Activated naive CD4-positive, alpha-beta T cell treated with anti-CD3 and anti-CD28 coated beads, Interleukin-2, amount 50 U/mL, for 16 hours (primary cell): ENCODE measurements at regions not wholly inside any gene's neighbourhood (a gene's known extent, or its start where the extent isn't known, plus 50 kb on each side); places are given as distances from the start of the nearest gene placed in this dataset.
"Not testable (repeated sequence)": the region's sequence is repeated elsewhere in the genome, so short reads cannot be mapped to it uniquely, and the experiment has no call there.

Source experiments
- DNase-seq: peaks from one replicate; pipeline ENCODE4 v3.0.0-alpha.2; 2020

- DNase-seq, result no peak
Measured at GRCh38 chr2:57185568-57185967, 861.0 kb upstream of the VRK2 start.

GRCh38 chr2:57190007-57190406 lies 856.6 kb upstream of the VRK2 start:
- DNase-seq, result no peak

DNA sequence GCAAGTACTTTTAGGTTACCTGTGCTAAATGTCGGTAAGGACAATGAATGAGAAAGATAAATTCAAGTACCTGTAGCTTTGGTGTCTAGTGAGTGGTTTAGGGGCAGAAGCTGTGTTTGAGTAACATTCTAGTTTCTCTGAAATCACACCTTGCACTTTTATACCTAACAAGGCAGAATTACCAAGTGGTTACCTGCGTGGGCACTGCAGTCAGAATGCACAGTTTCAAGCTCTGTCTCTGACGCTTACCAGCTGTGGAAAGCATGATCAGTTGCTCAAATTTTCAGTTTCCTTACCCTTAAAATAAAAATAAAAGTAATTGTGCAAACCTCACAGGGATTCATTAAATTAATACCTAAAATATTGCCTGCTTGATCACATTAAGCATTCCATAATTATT lies 846.9 kb upstream of the VRK2 start:
- DNase-seq, result no peak

GRCh38 chr2:57204364-57204763 lies 842.2 kb upstream of the VRK2 start:
- no peak for DNase-seq

DNA sequence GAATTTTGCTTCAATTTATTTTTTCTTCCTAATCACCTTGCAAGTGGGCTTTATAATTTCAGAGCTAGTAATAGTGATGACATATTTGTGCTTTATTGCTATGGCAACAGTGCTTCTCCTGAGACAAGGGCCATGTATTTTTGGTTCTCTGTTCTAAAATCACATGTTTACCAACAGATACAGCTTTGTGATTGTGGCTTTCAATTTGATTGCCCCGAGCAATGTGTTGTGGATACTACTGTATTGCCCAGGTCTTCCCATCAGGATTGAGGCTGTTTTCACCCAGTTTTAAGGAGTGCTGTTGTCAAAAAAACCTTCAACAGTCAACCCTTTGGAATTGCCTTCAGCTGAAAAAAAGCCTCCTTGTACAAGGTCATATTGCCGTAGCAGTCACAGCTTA lies 841.4 kb upstream of the VRK2 start:
- no peak for DNase-seq

DNA sequence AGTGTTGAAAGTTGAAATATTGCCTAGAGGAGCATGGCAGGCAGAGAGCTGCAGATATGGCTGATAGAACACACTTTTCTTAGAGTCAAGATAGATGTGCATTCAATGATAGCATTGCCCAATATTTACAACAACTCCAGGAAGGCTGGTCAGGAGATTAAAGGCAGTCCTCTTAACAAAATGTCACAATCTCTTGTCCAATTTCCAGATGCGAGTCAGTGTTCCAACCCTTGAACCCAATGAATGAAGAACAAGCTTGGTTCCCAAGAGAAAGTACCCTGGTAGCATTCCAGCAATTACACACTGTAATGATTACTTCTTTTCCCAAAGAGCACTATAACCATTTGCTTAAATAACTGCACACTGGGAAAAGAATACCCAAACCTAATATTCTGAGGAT lies 839.4 kb upstream of the VRK2 start:
- no peak for DNase-seq

DNA sequence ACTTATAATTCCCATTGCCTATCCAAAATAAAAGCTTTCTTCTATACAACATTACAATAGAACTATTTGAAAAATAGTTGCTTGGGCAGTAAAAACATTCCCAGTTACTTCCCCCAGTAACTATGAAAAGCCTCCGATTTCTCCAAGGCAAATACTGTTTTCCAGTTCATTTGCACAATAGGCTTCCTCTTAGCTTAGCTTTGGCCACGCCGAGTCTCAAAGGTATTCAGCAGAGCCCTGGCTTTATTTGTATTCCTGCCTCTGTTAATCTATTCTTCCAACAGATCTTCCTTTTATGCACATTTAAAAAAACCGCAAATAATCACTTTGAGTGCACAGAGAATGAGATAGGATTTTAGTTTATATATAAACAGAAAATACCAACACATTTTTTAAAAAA lies 836.8 kb upstream of the VRK2 start:
- DNase-seq, result no peak

GRCh38 chr2:57210855-57211254 lies 835.8 kb upstream of the VRK2 start:
- no peak for DNase-seq

GRCh38 chr2:57217013-57217412 lies 829.6 kb upstream of the VRK2 start:
- DNase-seq, result no peak

DNA sequence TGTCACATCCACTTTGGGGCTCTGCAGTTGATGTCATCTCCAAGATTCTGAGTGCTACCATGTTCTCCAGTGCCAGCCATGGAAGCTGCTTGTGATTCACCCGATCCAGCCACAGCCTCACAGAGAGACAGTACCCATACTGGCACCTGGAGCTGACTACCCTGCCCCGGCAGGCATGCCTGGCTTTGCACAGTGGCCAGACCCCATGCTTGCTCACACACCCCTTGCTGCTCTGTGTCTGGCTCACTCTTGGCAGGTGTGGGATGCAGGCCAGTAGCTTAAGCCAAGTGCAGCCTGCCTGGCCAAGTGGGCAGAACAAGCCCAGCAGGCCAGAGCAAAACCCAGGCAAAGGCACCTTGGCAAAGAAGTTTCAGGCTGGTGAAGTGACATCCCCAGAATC lies 828.4 kb upstream of the VRK2 start:
- DNase-seq, result no peak

DNA sequence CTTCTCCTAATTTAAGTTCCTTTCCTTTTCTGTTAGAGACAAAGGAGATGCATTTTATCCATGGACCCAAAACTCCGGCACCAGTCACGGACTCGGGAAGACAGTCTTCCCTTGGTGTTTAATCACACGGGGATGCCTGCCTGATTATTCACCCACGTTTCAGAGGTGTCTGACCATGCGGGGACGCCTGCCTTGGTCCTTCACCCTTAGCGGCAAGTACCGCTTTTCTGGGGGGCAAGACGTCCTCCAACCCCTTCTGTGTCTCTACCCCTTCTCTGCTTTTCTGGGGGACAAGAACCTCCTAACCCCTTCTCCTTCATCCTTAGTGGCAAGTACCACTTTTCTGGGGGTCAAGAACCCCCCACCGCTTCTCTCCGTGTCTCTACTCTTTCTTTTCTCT lies 816.9 kb upstream of the VRK2 start:
- DNase-seq, result not testable (repeated sequence)

DNA sequence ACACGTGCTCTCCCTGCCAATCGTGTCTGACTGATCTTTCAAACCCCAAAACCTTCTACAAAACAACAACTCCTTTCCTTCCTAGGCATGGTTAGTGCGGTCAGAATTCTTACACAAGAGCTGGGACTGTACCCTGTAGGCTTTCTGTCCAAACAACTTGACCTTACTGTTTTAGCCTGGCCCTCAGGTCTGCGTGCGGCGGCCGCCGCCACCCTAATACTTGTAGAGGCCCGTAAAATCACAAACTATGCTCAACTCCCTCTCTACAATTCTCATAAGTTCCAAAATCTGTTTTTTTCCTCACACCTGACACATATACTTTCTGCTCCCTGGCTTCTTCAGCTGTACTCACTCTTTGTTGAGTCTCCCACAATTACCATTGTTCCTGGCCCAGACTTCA lies 814.3 kb upstream of the VRK2 start:
- DNase-seq, result not testable (repeated sequence)

- not testable (repeated sequence) for DNase-seq
Measured at GRCh38 chr2:57251495-57251894, 795.1 kb upstream of the VRK2 start.

DNA sequence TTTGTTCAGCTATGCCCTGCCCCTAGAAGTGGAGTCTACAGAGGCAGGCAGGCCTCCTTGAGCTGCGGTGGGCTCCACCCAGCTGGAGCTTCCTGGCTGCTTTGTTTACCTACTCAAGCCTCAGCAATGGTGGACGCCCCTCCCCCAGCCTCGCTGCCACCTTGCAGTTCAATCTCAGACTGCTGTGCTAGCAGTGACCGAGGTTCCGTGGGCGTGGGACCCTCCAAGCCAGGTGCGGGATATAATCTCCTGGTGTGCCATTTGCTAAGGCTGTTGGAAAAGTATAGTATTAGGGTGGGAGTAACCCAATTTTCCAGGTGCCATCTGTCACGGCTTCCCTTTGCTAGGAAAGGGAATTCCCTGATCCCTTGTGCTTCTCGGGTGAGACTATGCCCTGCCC lies 770.2 kb upstream of the VRK2 start:
- not testable (repeated sequence) for DNase-seq

DNA sequence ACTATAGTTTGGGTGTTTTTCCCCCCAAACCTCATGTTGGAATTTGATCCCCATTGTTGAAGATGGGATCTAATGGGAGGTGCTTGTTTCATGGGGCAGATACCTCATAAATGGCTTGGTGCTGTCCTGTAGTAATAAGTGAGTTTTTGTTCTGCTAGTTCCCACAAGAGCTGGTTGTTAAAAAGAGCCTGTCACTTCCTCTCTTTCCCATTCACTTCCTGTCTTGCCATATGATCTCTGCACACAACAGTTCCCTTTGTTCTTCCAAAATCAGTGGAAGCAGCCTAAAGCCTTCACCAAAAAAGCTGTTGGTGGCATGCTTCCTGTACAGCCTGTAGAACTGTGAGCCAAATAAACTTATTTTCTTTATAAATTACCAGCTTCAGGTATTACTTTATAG lies 768.2 kb upstream of the VRK2 start:
- DNase-seq, result no peak

- DNase-seq, result no peak
Measured at GRCh38 chr2:57291209-57291608, 755.4 kb upstream of the VRK2 start.

GRCh38 chr2:57296795-57297517 lies 749.6 kb upstream of the VRK2 start:
- no peak for DNase-seq

- no peak for DNase-seq
Measured at GRCh38 chr2:57313678-57314077, 732.9 kb upstream of the VRK2 start.

- no peak for DNase-seq
Measured at GRCh38 chr2:57314682-57315081, 731.9 kb upstream of the VRK2 start.

DNA sequence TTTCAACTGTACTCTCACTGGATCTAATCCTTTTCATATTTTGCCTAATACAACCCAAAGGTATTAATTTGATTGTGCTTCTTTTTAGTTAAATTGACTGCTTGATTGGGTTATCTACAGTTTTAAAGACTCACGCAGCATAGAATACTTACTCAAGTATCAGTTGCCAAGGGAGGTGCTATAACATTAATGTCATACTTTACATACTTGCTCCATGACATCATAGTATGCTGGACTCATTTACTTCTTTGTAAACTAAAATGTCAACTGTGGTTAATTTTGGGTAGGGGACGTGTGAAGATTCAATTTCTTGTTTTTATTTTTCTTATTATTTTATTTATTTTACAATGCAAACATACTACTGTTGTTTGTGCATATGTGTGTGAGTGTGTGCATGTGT lies 716.2 kb upstream of the VRK2 start:
- DNase-seq, result no peak

DNA sequence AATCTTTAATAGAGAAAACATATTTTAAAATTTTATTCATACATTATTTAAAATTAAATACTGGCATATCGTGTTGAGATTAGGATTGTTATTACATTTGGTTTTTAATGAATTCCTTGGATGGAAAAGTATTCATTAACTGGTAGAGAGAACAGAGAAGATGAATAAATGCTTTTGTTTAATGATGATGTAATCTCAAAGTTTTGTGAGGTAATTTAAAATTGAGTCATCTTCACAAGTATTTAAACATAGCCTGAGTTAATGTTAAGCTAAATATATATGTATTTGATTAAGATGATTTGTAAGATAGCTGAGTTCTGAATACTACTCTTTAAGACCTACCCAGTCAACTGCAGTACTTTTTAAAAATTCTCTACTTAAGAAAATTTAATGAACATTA lies 713.4 kb upstream of the VRK2 start:
- DNase-seq, result no peak

- no peak for DNase-seq
Measured at GRCh38 chr2:57343391-57344006, 703.1 kb upstream of the VRK2 start.

DNA sequence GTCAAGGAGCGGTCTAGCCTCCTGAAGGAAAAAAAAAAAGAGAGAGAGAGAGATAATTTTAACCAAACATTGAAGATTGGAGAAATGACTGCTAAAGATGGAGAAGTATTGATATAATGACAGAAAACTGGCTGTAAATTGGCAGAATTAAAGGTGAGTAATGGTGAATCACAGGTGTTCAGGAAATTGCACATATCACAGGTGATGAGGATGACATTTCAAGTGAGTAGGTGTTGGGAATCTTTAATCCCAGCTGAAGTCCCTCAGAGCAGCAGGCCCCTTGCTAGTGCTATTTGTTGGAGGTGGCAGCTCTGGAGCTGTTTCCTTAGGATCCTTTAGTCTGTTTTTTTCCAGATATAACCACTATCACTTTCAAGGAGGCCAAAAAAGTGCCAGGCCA lies 678.4 kb upstream of the VRK2 start:
- no peak for DNase-seq

GRCh38 chr2:57370882-57371585 lies 675.6 kb upstream of the VRK2 start:
- no peak for DNase-seq
